Gastrocnemius medialis (tissue), 4 donors: ENCODE measurements at regions not wholly inside any gene's neighbourhood (a gene's known extent, or its start where the extent isn't known, plus 50 kb on each side); places are given as distances from the start of the nearest gene placed in this dataset.

Source experiments
- ATAC-seq, 2 donors: fragments of 150-250 bp; one replicate each; pipeline ENCODE4 v1.9.1; 2016
- DNase-seq, 2 donors: peaks; one replicate each; pipeline ENCODE4 v3.0.0-alpha.2; 2019
- H3K27ac ChIP-seq, 4 donors: fragments of 200-600 bp; sonication (generic); 1 replicate in 1 of 4; 2 replicates in 3 of 4; pipeline ENCODE4 v1.5.1; 2016 to 2018; ENCODE audit warnings: mild to moderate bottlenecking in 2 of 4, moderate library complexity in 1 of 4
- H3K27me3 ChIP-seq, 3 donors: fragments of 200-600 bp; sonication (generic) in 2 of 3; 1 replicate in 1 of 3; 2 replicates in 2 of 3; pipeline versions ENCODE4 v1.5.1 to v1.6.0; 2016 to 2019; ENCODE audit warnings: mild to moderate bottlenecking in 1 of 3, moderate library complexity in 1 of 3
- H3K36me3 ChIP-seq, 2 donors: fragments of 200-600 bp; sonication (generic) in 1 of 2; one replicate each; pipeline ENCODE4 v1.5.1; 2017 to 2018
- H3K4me1 ChIP-seq, 2 donors: fragments of 200-600 bp; sonication (generic) in 1 of 2; one replicate each; pipeline ENCODE4 v1.5.1; 2016 to 2017; ENCODE audit warnings: mild to moderate bottlenecking in 2 of 2
- H3K4me3 ChIP-seq, 4 donors: fragments of 200-600 bp; sonication (generic) in 3 of 4; 1 replicate in 1 of 4; 2 replicates in 3 of 4; pipeline ENCODE4 v1.5.1; 2016 to 2019; ENCODE audit warnings: mild to moderate bottlenecking in 2 of 4
- H3K9me3 ChIP-seq, 3 donors: fragments of 200-600 bp; sonication (generic) in 2 of 3; 1 replicate in 1 of 3; 2 replicates in 2 of 3; pipeline ENCODE4 v1.5.1; 2016 to 2019
- CTCF ChIP-seq, 5 experiments: fragments of 450-650 bp in 3 of 5; fragments of 200-600 bp in 2 of 5; sonication (generic) in 2 of 5; IDR thresholded peaks in 4 of 5; conservative IDR thresholded peaks in 1 of 5; 1 replicate in 4 of 5; 2 replicates in 1 of 5; pipeline ENCODE4 v1.5.1; 2016 to 2019; ENCODE audit warnings: antibody characterized with exemption in 5 of 5, mild to moderate bottlenecking in 3 of 5, moderate library complexity in 3 of 5
- POLR2A ChIP-seq, 2 donors: fragments of 450-650 bp; IDR thresholded peaks; one replicate each; pipeline ENCODE4 v1.6.1; 2017; ENCODE audit warnings: antibody characterized with exemption in 2 of 2, mild to moderate bottlenecking in 2 of 2, moderate library complexity in 2 of 2
- in situ Hi-C, 4 donors: fragments of 200-750 bp; cut with MboI; loops; one replicate each; pipeline versions ENCODE4 v1.15.0 to v1.8.0; 2017; ENCODE audit warnings: low sequenced_read_pairs in 4 of 4
- intact Hi-C: fragments of 100-400 bp; cut with DNase I; formaldehyde crosslinking; loops from one replicate; pipeline ENCODE4 v1.15.1; 2023; ENCODE audit warnings: low total_unique reads

- no peak for TF ChIP-seq POLR2A (IDR thresholded peaks at IDR 0.05)
- TF ChIP-seq CTCF (IDR thresholded peaks at IDR 0.05 in 4 of 5, conservative IDR thresholded peaks at IDR 0.05 in 1 of 5): no peak
- H3K4me3 ChIP-seq: no peak overlapping the region
- ATAC-seq (no peak), DNase-seq (no peak)
- H3K27ac ChIP-seq: no peak overlapping the region
- no peaks in the 10 kb centered on the region for H3K4me1 ChIP-seq
- no peaks in the 10 kb centered on the region for H3K9me3 ChIP-seq
- intact Hi-C loops (no loop called here), in situ Hi-C loops (no loop called here)
- no peaks in the 10 kb centered on the region for H3K36me3 ChIP-seq
- no peaks in the 10 kb centered on the region for H3K27me3 ChIP-seq
These were observed 223.2 kb downstream of the PCSK1 start for GRCh38 chr5:96209829-96210228.

GRCh38 chr5:96207420-96207819 is 225.6 kb downstream of the PCSK1 start:
- no peak for ATAC-seq

GRCh38 chr5:96203761-96204160 is 229.3 kb downstream of the PCSK1 start:
- no peak for ATAC-seq
- no peak for DNase-seq
- in situ Hi-C loops: no loop called here

More at GRCh38 chr5:96207420-96207819, 225.6 kb downstream of the PCSK1 start:
- Histone ChIP-seq H3K9me3 (no peaks in the 10 kb centered on the region), H3K27ac (no peak overlapping the region), H3K4me3 (no peak overlapping the region), H3K4me1 (no peaks in the 10 kb centered on the region), H3K27me3 (no peaks in the 10 kb centered on the region), H3K36me3 (no peaks in the 10 kb centered on the region)
- DNase-seq: no peak
- intact Hi-C loops: no loop called here
- in situ Hi-C loops: no loop called here
- TF ChIP-seq CTCF (IDR thresholded peaks at IDR 0.05 in 4 of 5, conservative IDR thresholded peaks at IDR 0.05 in 1 of 5) (no peak), POLR2A (IDR thresholded peaks at IDR 0.05) (no peak)

GRCh38 chr5:96201503-96201902 is 231.5 kb downstream of the PCSK1 start:
- Histone ChIP-seq H3K4me1 (no peaks in the 10 kb centered on the region), H3K36me3 (no peaks in the 10 kb centered on the region), H3K4me3 (no peak overlapping the region), H3K27me3 (no peaks in the 10 kb centered on the region), H3K27ac (no peak overlapping the region), H3K9me3 (no peaks in the 10 kb centered on the region)
- DNase-seq (no peak), ATAC-seq (no peak)
- TF ChIP-seq CTCF (IDR thresholded peaks at IDR 0.05 in 4 of 5, conservative IDR thresholded peaks at IDR 0.05 in 1 of 5) (no peak), POLR2A (IDR thresholded peaks at IDR 0.05) (no peak)
- in situ Hi-C loops: no loop called here
- intact Hi-C loops: no loop called here

More at GRCh38 chr5:96203761-96204160, 229.3 kb downstream of the PCSK1 start:
- intact Hi-C loops: no loop called here
- Histone ChIP-seq H3K27me3 (no peaks in the 10 kb centered on the region), H3K27ac (no peak overlapping the region), H3K9me3 (no peaks in the 10 kb centered on the region), H3K36me3 (no peaks in the 10 kb centered on the region), H3K4me1 (no peaks in the 10 kb centered on the region), H3K4me3 (no peak overlapping the region)
- TF ChIP-seq CTCF (IDR thresholded peaks at IDR 0.05 in 4 of 5, conservative IDR thresholded peaks at IDR 0.05 in 1 of 5) (no peak), POLR2A (IDR thresholded peaks at IDR 0.05) (no peak)

- intact Hi-C loops: no loop called here
These were observed 232.4 kb downstream of the PCSK1 start for GRCh38 chr5:96200641-96201040.

More at GRCh38 chr5:96200641-96201040, 232.4 kb downstream of the PCSK1 start:
- in situ Hi-C loops: no loop called here
- no peaks in the 10 kb centered on the region for H3K4me1 ChIP-seq
- H3K27ac ChIP-seq: no peak overlapping the region
- no peaks in the 10 kb centered on the region for H3K27me3 ChIP-seq
- H3K9me3 ChIP-seq: no peaks in the 10 kb centered on the region
- H3K36me3 ChIP-seq: no peaks in the 10 kb centered on the region
- H3K4me3 ChIP-seq: no peak overlapping the region
- TF ChIP-seq CTCF (IDR thresholded peaks at IDR 0.05 in 4 of 5, conservative IDR thresholded peaks at IDR 0.05 in 1 of 5) (no peak), POLR2A (IDR thresholded peaks at IDR 0.05) (no peak)
- no peak for DNase-seq
- no peak for ATAC-seq
